ENCODE measurements at regions not wholly inside any gene's neighbourhood (a gene's known extent, or its start where the extent isn't known, plus 50 kb on each side); places are given as distances from the start of the nearest gene placed in this dataset.

DNA sequence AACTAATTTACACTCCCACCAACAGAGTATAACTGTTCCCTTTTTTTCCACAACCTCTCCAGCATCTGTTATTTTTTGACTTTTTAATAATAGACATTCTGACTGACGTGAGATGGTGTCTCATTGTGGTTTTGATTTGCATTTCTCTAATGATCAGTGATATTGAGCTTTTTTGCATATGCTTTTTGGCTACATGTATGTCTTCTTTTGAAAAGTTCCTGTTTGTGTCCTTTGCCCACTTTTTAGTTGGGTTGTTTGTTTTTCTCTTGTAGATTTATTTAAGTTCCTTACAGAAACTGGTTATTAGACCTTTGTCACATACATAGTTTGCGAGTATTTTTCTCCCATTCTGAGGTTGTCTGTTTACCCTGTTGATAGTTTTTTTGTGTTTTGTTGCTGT is 375.2 kb downstream of the MATN1 start:
- Histone ChIP-seq H3K79me2 (ENCODE audit: insufficient read depth, low read length) (no peaks in the 10 kb centered on the region), H3K27ac (ENCODE audit: low read depth, low read length) (no peak overlapping the region), H3K4me2 (ENCODE audit: low read length) (no peak overlapping the region), H3K9me3 (ENCODE audit: control insufficient read depth in 1 of 2, insufficient read depth in 1 of 2, low read depth in 1 of 2, low read length in 2 of 2) (no peaks in the 10 kb centered on the region), H4K20me1 (ENCODE audit: insufficient read depth) (no peaks in the 10 kb centered on the region), H3K4me1 (ENCODE audit: control insufficient read depth in 1 of 2, insufficient read depth in 2 of 2, low read length in 2 of 2) (no peaks in the 10 kb centered on the region), H2AFZ (ENCODE audit: low read depth, low read length, poor library complexity, severe bottlenecking) (no peak overlapping the region), H3K4me3 (replicated peaks in 1 of 2; ENCODE audit: low read depth in 1 of 2, low read length in 2 of 2) (no peak overlapping the region), H3K9me2 (ENCODE audit: insufficient read depth) (no peaks in the 10 kb centered on the region), H3K9ac (ENCODE audit: low read length) (no peak overlapping the region), H3K27me3 (ENCODE audit: insufficient read depth, low read length) (peaks cover 14% of the 10 kb centered on the region), H3K36me3 (ENCODE audit: control insufficient read depth in 1 of 2, insufficient read depth in 2 of 2, low read length in 2 of 2) (no peaks in the 10 kb centered on the region)
- BruUV-seq (replicated peaks), result no TSS peak
- ChIA-PET CTCF (no interaction called here), RAD21 (ENCODE audit: low non-redundant PET in 1 of 2, low total read pairs in 2 of 2, uncharacterized antibody in 2 of 2, unreplicated experiment in 2 of 2) (no interaction called here), POLR2A (no interaction called here)
- DNase-seq (ENCODE audit: low read depth, low spot score) (no peak), ATAC-seq (no peak)
- intact Hi-C loops (cut with micrococcal nuclease), result no loop called here
- no peak for TF ChIP-seq SP1 (IDR thresholded peaks at IDR 0.05; ENCODE audit: low read depth)
- no peak for TF ChIP-seq EZH2 (IDR thresholded peaks at IDR 0.05)
- TF ChIP-seq CBX3 (IDR thresholded peaks at IDR 0.05; ENCODE audit: low read depth), result no peak
- TF ChIP-seq, protein P1, sequence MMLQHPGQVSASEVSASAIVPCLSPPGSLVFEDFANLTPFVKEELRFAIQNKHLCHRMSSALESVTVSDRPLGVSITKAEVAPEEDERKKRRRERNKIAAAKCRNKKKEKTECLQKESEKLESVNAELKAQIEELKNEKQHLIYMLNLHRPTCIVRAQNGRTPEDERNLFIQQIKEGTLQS (IDR thresholded peaks at IDR 0.05), result no peak
- no peak for TF ChIP-seq FOSL1 (IDR thresholded peaks at IDR 0.05; ENCODE audit: low read depth)
- TF ChIP-seq, protein P2, sequence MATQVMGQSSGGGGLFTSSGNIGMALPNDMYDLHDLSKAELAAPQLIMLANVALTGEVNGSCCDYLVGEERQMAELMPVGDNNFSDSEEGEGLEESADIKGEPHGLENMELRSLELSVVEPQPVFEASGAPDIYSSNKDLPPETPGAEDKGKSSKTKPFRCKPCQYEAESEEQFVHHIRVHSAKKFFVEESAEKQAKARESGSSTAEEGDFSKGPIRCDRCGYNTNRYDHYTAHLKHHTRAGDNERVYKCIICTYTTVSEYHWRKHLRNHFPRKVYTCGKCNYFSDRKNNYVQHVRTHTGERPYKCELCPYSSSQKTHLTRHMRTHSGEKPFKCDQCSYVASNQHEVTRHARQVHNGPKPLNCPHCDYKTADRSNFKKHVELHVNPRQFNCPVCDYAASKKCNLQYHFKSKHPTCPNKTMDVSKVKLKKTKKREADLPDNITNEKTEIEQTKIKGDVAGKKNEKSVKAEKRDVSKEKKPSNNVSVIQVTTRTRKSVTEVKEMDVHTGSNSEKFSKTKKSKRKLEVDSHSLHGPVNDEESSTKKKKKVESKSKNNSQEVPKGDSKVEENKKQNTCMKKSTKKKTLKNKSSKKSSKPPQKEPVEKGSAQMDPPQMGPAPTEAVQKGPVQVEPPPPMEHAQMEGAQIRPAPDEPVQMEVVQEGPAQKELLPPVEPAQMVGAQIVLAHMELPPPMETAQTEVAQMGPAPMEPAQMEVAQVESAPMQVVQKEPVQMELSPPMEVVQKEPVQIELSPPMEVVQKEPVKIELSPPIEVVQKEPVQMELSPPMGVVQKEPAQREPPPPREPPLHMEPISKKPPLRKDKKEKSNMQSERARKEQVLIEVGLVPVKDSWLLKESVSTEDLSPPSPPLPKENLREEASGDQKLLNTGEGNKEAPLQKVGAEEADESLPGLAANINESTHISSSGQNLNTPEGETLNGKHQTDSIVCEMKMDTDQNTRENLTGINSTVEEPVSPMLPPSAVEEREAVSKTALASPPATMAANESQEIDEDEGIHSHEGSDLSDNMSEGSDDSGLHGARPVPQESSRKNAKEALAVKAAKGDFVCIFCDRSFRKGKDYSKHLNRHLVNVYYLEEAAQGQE (IDR thresholded peaks at IDR 0.05; ENCODE audit: low read depth), result no peak
- TF ChIP-seq, protein P3, sequence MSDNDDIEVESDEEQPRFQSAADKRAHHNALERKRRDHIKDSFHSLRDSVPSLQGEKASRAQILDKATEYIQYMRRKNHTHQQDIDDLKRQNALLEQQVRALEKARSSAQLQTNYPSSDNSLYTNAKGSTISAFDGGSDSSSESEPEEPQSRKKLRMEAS (IDR thresholded peaks at IDR 0.05), result no peak
- TF ChIP-seq POLR2A (IDR thresholded peaks at IDR 0.05; ENCODE audit: borderline replicate concordance, extremely low read depth, insufficient read depth, insufficient read length), result no peak
- no peak for TF ChIP-seq EGR1 (IDR thresholded peaks at IDR 0.05; ENCODE audit: low read depth)
- no peak for TF ChIP-seq ELF1 (IDR thresholded peaks at IDR 0.05; ENCODE audit: borderline replicate concordance, low read depth)
- no peak for TF ChIP-seq POLR2AphosphoS5 (IDR thresholded peaks at IDR 0.05; ENCODE audit: low read depth, low read length)
- no peak for TF ChIP-seq SRF (IDR thresholded peaks at IDR 0.05; ENCODE audit: low read depth)
- TF ChIP-seq ZNF274 (IDR thresholded peaks at IDR 0.05; ENCODE audit: low read depth, low read length), result no peak
- no peak for TF ChIP-seq EZH2phosphoT487 (IDR thresholded peaks at IDR 0.05; ENCODE audit: borderline replicate concordance)
- no peak for TF ChIP-seq TCF7L2 (IDR thresholded peaks at IDR 0.05; ENCODE audit: borderline replicate concordance, extremely low read depth, insufficient read depth, insufficient read length)
- TF ChIP-seq CEBPB (IDR thresholded peaks at IDR 0.05; ENCODE audit: low read depth), result no peak
- no peak for TF ChIP-seq ZFX (IDR thresholded peaks at IDR 0.05)
- no peak for TF ChIP-seq YY1 (IDR thresholded peaks at IDR 0.05; ENCODE audit: extremely low read depth, insufficient replicate concordance, low read depth, low read length)
- no peak for TF ChIP-seq RAD21 (IDR thresholded peaks at IDR 0.05; ENCODE audit: low read depth)
- no peak for TF ChIP-seq SIN3A (IDR thresholded peaks at IDR 0.05; ENCODE audit: low read depth)

Data from HCT116 (cell line).